Endodermal cell (in vitro differentiated cells): ENCODE measurements at regions not wholly inside any gene's neighbourhood (a gene's known extent, or its start where the extent isn't known, plus 50 kb on each side); places are given as distances from the start of the nearest gene placed in this dataset.

Experiments
- DNase-seq: peaks from one replicate; pipeline ENCODE4 v3.0.0-alpha.2; 2017
- H3K27ac ChIP-seq: 2 replicates; pipeline ENCODE4 v1.5.1; 2013; ENCODE audit warnings: mild to moderate bottlenecking, low read depth, low read length, moderate library complexity
- H3K27me3 ChIP-seq: 2 replicates; pipeline ENCODE4 v1.6.1; 2013; ENCODE audit warnings: mild to moderate bottlenecking, low read length, moderate library complexity; ENCODE audit not compliant: insufficient read depth, control insufficient read depth, poor library complexity, severe bottlenecking
- H3K36me3 ChIP-seq: 2 replicates; pipeline ENCODE4 v1.7.0; 2013; ENCODE audit warnings: mild to moderate bottlenecking, low read length, moderate library complexity; ENCODE audit not compliant: control insufficient read depth, insufficient read depth
- H3K4me1 ChIP-seq: one replicate; pipeline ENCODE4 v1.7.0; 2013; ENCODE audit warnings: low read length; ENCODE audit not compliant: control insufficient read depth, insufficient read depth
- H3K4me3 ChIP-seq: 2 replicates; pipeline ENCODE4 v1.5.1; 2013; ENCODE audit warnings: mild to moderate bottlenecking, low read length, moderate library complexity
- H3K9ac ChIP-seq: 2 replicates; pipeline ENCODE4 v1.6.1; 2013; ENCODE audit warnings: mild to moderate bottlenecking, low read length, moderate library complexity; ENCODE audit not compliant: poor library complexity, severe bottlenecking; ENCODE audit errors: extremely low read depth
- H3K9me3 ChIP-seq: 2 replicates; pipeline ENCODE4 v1.6.1; 2013; ENCODE audit warnings: mild to moderate bottlenecking, low read length, moderate library complexity; ENCODE audit not compliant: control insufficient read depth
- H3K27ac Mint-ChIP-seq: 2 replicates; pipeline ENCODE4 v1.8.0; 2020; ENCODE audit warnings: mixed read lengths
- H3K27me3 Mint-ChIP-seq: 2 replicates; pipeline ENCODE4 v1.8.0; 2021; ENCODE audit warnings: mild to moderate bottlenecking, mixed read lengths; ENCODE audit not compliant: insufficient read depth
- H3K36me3 Mint-ChIP-seq: 2 replicates; pipeline ENCODE4 v1.8.0; 2020; ENCODE audit warnings: low read depth, mixed read lengths
- H3K4me1 Mint-ChIP-seq: 2 replicates; pipeline ENCODE4 v1.8.0; 2020; ENCODE audit warnings: mixed read lengths
- H3K4me3 Mint-ChIP-seq: 2 replicates; pipeline ENCODE4 v1.8.0; 2020; ENCODE audit warnings: mild to moderate bottlenecking, moderate library complexity, mixed read lengths
- H3K9me3 Mint-ChIP-seq: 2 replicates; pipeline ENCODE4 v1.8.0; 2020; ENCODE audit warnings: mild to moderate bottlenecking, mixed read lengths
- CTCF ChIP-seq: fragments of 200-600 bp; sonication (generic); conservative IDR thresholded peaks from 2 replicates; pipeline ENCODE4 v1.5.0; 2021; ENCODE audit warnings: antibody characterized with exemption, mild to moderate bottlenecking
- WGBS, 2 experiments: methylation state at CpG; one replicate each; pipeline versions ENCODE4 v1.1.5 to v1.1.7; 2013; ENCODE audit warnings: missing lambda C conversion rate in 2 of 2, mixed read lengths in 1 of 2; ENCODE audit not compliant: insufficient coverage in 1 of 2, insufficient read length in 1 of 2; 5-methylcytosine and 5-hydroxymethylcytosine counted together

GRCh38 chr10:69751214-69751613 lies 50.5 kb upstream of the COL13A1 start:
- Mint-ChIP-seq H3K36me3 (no peaks in the 10 kb centered on the region), H3K4me1 (no peaks in the 10 kb centered on the region), H3K4me3 (no peak overlapping the region), H3K27me3 (peaks cover 29% of the 10 kb centered on the region), H3K27ac (no peak overlapping the region), H3K9me3 (no peaks in the 10 kb centered on the region)
- no peak overlapping the region for H3K4me3 ChIP-seq
- no peak for TF ChIP-seq CTCF
- no peaks in the 10 kb centered on the region for H3K4me1 ChIP-seq
- DNase-seq = no peak
- WGBS, 2 experiments = 47 to 63% methylated on average over 4 of the region's 4 CpGs
- H3K27ac ChIP-seq = no peak overlapping the region
- no peak overlapping the region for H3K9ac ChIP-seq
- H3K27me3 ChIP-seq = no peaks in the 10 kb centered on the region
- no peaks in the 10 kb centered on the region for H3K9me3 ChIP-seq
- H3K36me3 ChIP-seq = no peaks in the 10 kb centered on the region
